ENCODE measurements at regions not wholly inside any gene's neighbourhood (a gene's known extent, or its start where the extent isn't known, plus 50 kb on each side); places are given as distances from the start of the nearest gene placed in this dataset.

- TF ChIP-seq CTCF (IDR thresholded peaks at IDR 0.05): no peak
- TF ChIP-seq POLR2AphosphoS5 (IDR thresholded peaks at IDR 0.05; ENCODE audit: low read depth, low read length): no peak
- no peak for TF ChIP-seq REST (IDR thresholded peaks at IDR 0.05; ENCODE audit: insufficient read depth in 1 of 2, low read depth in 2 of 2, low read length in 1 of 2)
- no peak for TF ChIP-seq TCF7L2 (IDR thresholded peaks at IDR 0.05; ENCODE audit: low read depth, low read length)
- no peak for TF ChIP-seq SIN3A (IDR thresholded peaks at IDR 0.05; ENCODE audit: borderline replicate concordance, insufficient read depth, low read depth, low read length)
These were observed 209.6 kb downstream of the BUD13 start for GRCh38 chr11:116563028-116563711.
